ENCODE measurements at regions not wholly inside any gene's neighbourhood (a gene's known extent, or its start where the extent isn't known, plus 50 kb on each side); places are given as distances from the start of the nearest gene placed in this dataset.
"Not testable (repeated sequence)": the region's sequence is repeated elsewhere in the genome, so short reads cannot be mapped to it uniquely, and the experiment has no call there.

DNA sequence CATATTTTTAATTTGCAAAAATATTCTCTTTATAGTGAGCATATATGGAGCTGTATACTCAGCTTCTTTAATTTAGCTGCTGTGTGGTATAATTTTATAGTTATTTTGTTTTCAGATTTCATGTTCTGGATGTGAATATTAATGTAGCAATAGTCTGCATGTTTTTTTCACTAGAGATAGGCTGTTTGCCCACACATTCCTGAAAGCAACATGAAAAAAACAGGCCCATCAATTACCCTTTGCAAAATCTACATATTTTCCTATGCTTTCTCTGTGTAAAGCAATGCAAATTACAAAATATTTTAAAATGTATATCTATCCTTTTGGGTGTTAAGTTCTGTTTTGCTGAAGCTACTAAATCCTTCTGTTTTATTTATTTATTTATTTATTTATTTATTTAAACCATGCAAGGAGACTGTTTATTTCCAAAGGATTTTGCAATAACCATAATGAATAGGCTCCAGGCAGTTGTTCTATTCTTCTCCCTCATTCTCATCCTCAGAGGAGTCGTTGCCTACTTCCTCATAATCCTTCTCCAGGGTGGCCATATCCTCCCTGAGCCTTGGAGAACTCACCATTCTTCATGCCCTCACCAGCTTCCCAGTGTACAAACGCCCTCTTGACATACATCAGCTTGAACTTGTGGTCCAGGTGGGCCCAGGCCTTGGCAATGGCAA is 277.1 kb downstream of the ANKRD50 start:
- DNase-seq (ENCODE audit: low read depth in 3 of 3, low spot score in 1 of 3) = no peak

DNA sequence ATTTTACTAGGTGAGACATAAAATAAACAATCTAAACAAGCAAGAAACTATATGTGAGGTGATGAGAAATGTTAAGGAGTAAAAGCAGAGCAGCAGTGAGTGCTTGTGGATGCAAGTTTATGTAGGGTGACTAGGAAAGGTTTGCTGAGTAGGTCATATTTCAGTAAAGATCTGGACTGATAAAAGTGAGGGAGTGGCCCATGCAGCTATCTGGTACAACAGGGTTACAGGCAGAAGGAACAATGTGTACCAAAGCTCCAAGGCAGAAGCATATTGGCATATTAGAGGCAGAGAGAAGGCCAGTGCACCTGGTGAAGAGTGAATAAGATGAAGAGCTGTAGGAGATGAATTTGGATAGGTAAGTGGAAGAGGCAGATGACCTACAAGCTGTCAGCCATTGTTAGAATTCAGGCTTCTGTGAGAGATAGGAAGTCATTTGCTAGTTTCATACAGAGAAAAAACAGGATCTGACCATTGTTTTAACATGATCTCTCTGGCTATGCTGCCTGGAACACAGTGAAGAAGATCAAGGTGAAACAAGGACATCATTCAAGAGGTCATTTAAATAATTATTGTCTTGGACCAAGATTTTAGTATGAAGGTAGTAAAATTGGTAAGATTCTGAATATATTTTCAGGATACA is 274.6 kb downstream of the ANKRD50 start:
- DNase-seq (ENCODE audit: low read depth in 3 of 3, low spot score in 1 of 3) = no peak

DNA sequence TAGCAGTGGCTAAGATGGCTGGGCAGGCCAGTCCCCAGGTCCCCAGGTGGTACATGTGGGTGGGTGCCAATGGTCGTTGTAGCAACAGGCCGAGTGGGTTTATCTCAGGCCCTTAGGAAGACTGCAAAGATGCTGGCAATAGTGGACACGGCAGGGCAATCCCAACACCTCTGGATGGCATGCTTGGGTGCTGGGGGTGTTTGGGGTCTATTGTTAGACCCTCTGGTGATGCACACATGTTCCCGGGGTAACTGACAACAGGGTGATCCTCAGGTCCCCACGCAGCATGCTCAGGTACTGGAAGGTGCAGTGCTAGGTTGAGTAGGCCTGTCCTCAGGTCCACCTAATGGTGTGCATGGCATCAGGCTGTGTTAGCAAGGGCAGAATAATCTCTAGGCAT is 267.5 kb downstream of the ANKRD50 start:
- DNase-seq (ENCODE audit: low read depth in 3 of 3, low spot score in 1 of 3) = no peak

DNA sequence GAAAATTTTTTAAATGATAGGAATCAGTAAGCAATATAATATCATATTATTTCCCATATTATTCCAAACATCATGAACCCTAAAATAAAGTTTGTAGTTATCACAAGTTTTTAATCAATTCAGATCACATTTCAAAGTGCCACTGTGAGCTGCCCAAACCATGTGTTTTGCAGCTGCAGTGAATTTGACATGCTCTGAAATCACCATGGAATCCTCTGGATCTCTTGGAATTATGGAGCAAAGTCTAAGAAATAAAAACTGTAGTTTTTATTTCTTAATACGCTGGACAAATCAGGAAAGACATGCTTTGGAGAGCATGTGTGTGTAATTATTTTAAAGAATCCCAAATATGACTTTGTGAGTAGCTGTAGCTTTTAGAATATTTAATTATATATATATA is 262.7 kb downstream of the ANKRD50 start:
- no peak for DNase-seq (ENCODE audit: low read depth in 3 of 3, low spot score in 1 of 3)

DNA sequence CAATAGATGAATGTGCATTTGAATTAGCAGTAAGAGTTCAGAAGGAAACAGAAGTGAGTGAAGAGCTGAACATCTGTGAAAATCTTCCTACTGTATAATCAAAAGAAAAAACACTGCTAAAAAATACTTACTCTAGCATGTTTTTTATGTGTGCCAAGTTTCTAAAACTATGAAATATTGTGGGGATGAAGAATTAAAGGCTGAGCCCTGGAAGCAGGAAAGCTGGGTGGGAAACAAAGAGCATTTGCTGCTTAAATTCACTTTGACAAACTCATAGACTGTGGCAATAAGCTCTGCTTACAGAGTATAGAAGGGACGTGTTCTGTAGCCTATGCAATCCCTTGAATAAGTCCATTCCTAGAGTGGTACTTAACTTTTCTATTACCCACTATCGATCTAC is 261.7 kb downstream of the ANKRD50 start:
- DNase-seq (ENCODE audit: low read depth in 3 of 3, low spot score in 1 of 3) = no peak

DNA sequence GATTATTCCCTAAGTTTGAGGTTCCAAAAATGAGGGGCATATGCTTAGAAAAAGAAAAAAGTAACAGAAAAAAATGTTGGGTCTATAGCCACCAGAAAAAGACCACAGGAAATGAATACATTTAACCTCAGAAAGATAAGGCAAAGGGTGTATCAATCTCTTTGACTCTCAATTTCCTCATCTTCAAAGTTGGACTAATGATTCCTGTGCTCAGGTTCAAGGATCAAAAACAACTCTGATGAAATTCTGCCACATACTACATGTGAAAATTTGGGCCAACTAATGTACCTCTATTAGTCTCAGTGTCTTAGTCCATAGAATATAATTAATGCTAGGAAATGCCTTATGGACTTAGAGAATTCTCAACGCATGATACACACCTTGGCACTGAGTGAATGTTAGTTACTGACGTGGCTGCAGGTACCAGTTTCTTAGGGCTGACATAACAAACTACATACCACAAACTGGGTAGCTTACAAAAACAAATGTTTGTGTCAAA is 257.7 kb downstream of the ANKRD50 start:
- DNase-seq (ENCODE audit: low read depth in 3 of 3, low spot score in 1 of 3) = no peak

DNA sequence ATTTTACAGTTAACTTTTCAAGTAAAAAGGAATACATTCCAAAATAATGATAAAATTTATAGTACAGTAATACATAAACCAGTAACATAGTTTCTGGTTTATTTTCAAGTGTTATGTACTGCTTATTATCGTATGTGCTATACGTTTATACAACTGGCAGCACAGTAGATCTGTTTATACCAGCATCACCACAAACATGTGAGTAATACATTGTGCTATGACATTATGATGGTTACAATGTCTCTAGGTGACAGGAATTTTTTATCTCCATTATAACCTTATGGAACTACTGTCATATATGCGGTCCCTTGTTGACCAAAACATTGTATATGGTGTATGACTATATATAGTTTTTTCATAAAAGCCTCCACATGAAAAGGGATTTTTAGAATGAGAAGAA is 256.9 kb downstream of the ANKRD50 start:
- DNase-seq (ENCODE audit: low read depth in 3 of 3, low spot score in 1 of 3) = no peak

DNA sequence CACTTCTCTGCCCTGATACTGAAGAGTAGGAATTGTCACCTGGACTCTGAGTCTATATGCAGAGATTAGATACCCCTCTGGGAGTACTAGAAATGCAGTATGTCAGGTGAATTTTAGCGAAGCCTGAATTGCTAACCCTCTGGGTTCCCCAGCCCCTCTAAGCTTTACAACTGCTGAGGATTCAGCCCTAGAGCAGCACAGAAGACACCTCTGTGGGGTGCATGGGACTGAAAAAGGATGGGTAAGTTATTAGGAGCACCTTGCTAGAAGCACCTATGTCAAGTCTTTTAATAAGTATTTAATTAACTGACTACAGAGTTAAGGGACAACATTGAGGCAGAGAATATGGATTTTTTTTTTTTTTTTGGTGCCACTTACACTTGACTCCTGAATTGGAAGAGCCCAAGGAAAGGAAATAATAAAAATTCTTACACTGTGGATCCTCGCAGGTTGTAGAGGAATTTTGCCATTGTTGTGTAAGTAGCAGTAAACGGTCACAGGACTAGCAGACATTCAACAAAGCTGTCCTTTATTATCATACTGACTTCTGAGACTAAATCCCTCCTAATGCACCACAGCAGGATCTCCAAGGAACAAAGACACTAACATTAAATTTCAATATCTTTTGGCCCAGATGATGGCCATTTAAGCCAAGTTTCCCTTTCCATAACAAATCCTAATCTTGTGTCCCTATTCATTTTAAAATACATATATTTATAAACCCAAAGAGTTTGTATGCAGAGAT is 253.2 kb downstream of the ANKRD50 start:
- DNase-seq (ENCODE audit: low read depth in 3 of 3, low spot score in 1 of 3) = no peak

DNA sequence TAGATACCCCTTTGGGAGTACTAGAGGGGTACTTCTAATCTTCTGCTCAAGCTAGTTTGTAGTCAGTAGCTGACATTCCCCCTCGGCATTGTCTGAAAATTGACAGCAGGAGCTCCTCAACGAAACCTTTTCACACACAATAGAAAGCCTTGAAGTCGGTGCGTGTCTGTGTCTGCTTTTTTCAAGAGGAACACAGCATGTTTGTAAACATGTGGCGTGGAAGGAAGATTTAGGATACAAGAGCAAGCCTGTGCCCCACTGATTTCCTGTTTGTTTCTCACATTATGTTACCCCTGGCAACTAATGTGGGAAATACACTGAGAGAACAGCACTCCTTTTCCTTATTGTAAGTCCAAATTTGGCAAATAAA is 252.6 kb downstream of the ANKRD50 start:
- DNase-seq (ENCODE audit: low read depth in 3 of 3, low spot score in 1 of 3) = no peak

DNA sequence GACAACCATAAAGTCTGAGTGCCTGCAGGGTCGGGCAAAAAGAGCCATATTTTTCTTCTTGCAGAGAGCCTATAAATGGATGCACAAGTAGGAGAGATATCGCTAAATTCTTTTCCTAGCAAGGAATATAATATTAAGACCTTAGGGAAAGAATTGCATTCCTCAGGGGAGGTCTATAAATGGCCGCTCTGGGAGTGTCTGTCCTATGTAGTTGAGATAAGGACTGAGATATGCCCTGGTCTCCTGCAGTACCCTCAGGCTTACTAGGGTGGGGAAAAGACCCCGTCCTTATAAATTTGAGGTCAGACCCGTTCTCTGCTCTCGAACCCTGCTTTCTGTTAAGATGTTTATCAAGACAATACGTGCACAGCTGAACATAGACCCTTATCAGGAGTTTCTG is 250.9 kb downstream of the ANKRD50 start:
- not testable (repeated sequence) for DNase-seq (ENCODE audit: low read depth in 3 of 3, low spot score in 1 of 3)

DNA sequence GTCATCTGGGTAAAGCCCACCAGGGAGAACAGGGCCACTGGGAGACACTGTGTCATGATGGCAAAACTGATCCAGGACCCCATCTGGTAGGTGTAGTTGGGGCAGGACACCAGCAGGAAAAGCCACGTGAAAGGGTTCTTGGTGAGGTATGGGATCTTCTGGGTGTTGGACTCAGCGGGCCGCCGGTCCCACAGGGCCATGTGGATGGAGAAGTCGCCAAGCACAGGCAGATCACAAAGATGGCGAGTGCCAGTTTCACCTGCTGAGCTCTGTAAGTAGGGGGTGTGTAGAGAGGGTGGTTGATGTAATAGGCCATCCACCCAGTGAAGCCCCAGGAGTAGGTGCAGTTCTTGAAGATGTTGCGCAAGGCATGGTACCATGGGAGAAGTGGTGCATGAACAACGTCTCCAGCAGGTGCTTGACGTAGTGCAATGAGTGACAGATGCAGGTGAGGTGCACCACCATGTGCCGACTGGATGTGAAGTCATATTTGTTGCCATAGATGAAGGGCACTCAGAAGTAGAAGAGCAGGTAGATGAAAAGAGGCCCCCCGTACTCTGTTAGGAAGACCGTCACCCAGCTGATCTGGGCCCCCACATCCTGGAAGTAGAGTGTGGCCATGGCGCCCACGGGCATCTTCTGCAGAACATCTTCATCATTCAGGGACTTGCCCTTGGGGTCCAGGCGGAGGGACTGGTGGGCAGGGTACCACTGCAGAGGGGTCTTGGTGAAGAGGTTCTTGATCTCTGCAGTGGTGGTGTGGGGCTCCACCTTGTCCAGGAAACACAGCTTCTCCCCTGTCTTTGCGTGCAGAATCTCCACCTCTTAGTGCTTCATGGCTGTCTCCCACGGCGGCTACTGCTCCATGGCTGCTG is 249.3 kb downstream of the ANKRD50 start:
- no peak for DNase-seq (ENCODE audit: low read depth in 3 of 3, low spot score in 1 of 3)

DNA sequence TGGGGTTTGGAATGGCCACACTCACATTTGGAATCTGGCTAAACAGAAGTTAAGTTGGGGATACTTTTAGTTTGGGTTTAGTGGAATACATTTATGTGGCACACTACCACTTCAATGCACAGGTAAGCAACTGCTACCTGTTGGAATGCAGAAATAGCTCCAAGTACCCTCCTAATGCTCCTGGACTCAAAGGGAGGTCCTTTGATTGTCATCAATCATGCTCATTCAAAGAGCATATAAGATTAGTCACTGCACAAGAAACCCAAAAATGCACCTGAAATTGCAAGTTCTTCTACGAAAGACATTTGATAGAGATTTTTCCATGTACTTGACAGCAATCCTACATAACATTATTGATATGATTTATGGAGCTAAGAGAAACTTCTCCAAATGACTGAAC is 247.7 kb downstream of the ANKRD50 start:
- DNase-seq (ENCODE audit: low read depth in 3 of 3, low spot score in 1 of 3) = no peak

DNA sequence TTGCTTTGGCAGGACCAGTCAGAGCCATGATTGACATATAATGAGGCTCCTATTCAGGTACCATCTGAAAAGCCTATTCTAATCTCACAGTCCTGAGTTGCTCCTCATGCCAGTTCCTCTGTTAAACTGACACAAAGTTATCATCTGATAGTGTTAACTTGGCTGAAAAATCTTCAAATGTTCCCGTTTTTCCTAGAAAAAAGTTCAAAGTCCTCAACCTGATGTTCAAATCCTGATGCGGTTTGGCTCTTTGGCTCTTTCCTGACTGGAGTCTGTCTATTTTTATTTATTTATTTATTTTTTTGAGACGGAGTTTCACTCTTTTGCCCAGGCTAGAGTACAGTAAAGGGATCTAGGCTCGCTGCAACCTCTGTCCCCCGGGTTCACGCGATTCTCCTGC is 244.2 kb downstream of the ANKRD50 start:
- no peak for DNase-seq (ENCODE audit: low read depth in 3 of 3, low spot score in 1 of 3)

DNA sequence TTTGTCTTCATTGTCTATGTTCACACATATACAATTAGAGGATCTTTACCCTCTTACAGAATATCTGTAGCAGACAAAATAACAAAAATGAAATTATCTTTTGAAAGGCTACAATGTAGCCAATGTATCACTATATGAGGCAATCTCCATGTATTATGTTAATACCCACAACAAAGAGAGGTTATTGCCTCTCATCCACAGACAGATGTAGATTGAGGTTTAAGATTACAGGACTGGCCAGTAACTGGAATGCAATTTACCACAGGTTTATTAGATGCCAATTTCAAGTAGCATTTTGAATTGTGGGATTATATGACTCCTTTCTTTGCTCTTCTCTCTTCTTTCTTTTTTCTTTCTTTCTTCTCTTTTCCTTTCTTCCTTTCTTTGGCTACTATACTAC is 242.6 kb downstream of the ANKRD50 start:
- DNase-seq (ENCODE audit: low read depth in 3 of 3, low spot score in 1 of 3) = no peak

DNA sequence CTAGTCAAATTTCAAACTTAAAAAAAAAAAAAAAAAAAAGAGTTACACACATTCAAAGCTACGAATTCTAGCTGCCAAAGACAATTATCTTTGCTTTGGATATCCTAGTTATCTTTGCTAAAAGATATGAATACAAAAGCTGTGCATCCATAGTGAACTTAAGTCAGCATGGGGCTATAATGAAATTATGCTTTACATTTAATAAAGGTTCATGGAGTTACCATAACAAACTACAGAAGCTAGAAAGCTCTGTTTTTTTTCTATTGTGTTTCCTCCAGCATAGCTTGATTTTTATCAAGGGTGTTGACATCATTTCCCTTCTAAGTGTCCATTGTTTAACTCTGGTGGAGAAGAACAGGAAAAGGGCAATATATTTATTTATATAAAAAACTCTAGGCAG is 234.1 kb downstream of the ANKRD50 start:
- no peak for DNase-seq (ENCODE audit: low read depth in 3 of 3, low spot score in 1 of 3)

DNA sequence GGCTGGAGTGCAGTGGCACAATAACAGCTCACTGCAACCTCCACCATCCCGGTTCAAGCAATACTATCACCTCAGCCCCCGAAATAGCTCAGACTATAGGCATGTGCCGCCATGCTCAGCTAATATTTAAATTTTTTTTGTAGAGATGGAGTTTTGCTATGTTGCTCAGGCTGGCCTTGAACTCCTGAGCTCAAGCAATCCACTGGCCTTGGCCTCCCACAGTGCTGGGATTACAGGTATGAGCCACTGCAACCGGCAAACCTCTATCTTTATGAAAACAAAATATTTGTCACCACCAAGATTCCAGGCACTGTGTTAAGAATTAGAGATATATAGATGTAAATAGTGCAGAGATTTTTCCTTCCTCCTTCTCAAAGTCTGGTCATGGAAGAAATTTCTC is 232.5 kb downstream of the ANKRD50 start:
- no peak for DNase-seq (ENCODE audit: low read depth in 3 of 3, low spot score in 1 of 3)

DNA sequence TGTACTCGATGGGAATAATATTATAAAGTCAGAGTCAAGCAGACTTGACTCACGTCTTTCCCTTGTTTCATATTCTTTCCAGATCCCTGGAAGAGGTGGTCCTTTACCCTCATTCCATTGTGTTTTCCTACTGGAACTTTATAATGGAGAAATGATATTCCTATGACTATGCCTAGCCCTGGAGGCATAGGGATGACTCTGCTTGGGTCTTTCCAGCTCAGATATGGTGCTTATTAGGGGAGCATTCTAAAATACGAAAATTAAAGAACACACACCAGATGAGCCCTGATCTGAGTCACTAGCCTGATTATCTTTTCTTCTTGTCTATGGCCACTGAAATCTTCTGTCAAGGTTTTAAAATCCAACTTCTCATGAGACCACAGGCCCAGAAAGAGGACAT is 231.4 kb downstream of the ANKRD50 start:
- no peak for DNase-seq (ENCODE audit: low read depth in 3 of 3, low spot score in 1 of 3)

DNA sequence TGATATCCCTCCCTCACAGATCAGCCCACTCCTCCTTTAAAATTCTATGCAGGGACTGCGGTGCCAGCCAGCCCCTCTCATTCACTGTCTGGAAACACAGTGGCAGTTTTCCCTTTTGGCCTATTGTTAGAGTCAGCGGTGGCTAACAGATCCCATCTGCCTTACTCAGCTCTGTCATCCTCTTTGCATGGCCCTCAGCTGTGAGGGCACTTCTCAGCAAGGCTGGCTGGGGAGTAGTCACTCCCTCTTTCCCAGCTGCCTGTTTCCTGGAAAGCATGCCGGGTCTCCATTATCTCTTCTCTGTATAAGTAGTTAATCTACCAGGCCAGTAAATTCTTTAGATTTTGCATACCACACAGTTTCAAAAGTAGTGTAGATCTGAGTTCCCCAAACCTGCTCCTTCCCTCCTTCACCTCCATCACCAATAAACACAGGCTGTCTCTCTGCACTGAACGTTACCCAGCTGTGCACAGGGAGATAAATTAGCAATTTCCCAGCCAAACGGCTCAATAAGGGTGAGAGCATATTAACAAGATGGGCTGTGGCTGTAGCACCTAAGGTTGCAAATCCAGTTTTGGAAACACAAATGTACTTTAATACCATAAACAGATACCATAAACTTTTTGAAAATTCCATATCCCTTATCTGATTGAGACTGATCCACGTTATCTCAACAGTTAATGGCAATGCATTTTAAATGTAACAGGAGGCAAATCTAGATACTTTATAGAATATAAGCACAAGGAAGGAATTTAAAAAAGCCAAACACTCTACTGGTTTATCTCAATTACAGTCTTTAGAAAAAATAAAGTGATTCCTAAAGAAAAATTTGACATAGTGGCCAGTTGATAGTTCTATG is 229.3 kb downstream of the ANKRD50 start:
- DNase-seq (ENCODE audit: low read depth in 3 of 3, low spot score in 1 of 3) = no peak

DNA sequence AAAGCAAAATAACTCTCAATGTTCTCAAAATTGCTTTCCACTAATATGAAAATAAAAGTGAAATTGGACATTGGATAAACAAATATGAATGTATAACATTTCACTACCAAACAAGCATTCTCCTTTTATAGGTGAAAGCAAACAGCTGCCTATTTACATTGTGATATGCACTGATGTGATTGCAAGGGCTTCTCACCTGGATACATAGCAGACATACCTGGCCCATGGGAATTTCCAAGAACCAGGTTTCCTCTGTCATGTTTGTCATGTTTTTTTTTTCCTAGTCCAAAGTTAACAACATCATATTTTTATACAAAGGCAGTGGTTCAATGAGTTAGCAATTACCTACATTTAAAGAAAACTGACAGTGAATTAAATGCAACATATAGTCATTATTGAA is 228.5 kb downstream of the ANKRD50 start:
- no peak for DNase-seq (ENCODE audit: low read depth in 3 of 3, low spot score in 1 of 3)

DNA sequence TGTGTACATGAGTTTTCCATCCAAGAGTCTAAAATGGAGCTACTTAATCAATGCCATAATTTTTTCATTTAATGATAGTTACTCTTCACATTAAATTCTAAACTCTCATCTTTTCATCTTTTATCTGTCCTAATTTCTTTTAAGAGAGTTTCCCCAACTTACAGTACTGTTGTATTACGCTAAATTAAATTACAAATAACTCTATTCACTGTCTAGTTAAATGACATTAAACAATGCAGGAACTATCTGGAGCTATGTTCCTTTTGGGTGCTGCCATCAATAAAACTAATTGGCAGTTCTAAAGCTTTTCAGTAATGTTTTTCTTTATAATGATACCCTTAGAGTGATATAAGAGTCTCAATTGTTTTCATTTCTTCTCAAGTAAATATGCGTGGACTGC is 227.6 kb downstream of the ANKRD50 start:
- no peak for DNase-seq (ENCODE audit: low read depth in 3 of 3, low spot score in 1 of 3)

DNA sequence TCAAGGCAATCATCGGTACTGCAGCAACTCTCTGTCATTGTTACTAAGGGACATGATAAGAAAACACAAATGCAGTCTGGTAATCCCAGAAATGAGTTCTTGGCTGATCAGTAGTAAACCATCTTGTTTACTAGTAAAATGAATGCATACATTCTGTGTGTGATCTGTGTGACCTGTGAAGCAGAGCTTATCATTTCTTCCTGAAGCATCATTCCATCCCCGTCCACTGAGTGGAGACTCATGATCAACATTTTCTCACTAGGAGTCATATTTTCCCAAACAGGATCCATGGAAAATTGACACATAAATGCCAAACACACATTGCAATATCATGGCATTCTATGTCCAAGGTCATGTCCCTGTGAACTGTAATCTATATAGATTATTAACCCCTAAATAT is 226.1 kb downstream of the ANKRD50 start:
- DNase-seq (ENCODE audit: low read depth in 3 of 3, low spot score in 1 of 3) = no peak
